Keratinocyte (primary cell): ENCODE measurements at regions not wholly inside any gene's neighbourhood (a gene's known extent, or its start where the extent isn't known, plus 50 kb on each side); places are given as distances from the start of the nearest gene placed in this dataset.

Experiments used
- EZH2 ChIP-seq: IDR thresholded peaks from one replicate; pipeline ENCODE4 v1.6.1; 2012; ENCODE audit warnings: inconsistent platforms, mild to moderate bottlenecking, low read length, moderate library complexity
- TF ChIP-seq, protein P1 (sequence below), 3 experiments: IDR thresholded peaks in 1 of 3; conservative IDR thresholded peaks in 1 of 3; optimal IDR thresholded peaks in 1 of 3; 2 replicates in 2 of 3; 3 replicates in 1 of 3; pipeline versions ENCODE3 to v1.5.1; 2011; ENCODE audit warnings: low read length in 3 of 3, mild to moderate bottlenecking in 3 of 3, moderate library complexity in 2 of 3, control low read depth in 1 of 3, inconsistent platforms in 1 of 3; ENCODE audit not compliant: insufficient read depth in 2 of 3; ENCODE audit errors: extremely low read depth in 1 of 3

- TF ChIP-seq EZH2, result no peak
- TF ChIP-seq, protein P1, sequence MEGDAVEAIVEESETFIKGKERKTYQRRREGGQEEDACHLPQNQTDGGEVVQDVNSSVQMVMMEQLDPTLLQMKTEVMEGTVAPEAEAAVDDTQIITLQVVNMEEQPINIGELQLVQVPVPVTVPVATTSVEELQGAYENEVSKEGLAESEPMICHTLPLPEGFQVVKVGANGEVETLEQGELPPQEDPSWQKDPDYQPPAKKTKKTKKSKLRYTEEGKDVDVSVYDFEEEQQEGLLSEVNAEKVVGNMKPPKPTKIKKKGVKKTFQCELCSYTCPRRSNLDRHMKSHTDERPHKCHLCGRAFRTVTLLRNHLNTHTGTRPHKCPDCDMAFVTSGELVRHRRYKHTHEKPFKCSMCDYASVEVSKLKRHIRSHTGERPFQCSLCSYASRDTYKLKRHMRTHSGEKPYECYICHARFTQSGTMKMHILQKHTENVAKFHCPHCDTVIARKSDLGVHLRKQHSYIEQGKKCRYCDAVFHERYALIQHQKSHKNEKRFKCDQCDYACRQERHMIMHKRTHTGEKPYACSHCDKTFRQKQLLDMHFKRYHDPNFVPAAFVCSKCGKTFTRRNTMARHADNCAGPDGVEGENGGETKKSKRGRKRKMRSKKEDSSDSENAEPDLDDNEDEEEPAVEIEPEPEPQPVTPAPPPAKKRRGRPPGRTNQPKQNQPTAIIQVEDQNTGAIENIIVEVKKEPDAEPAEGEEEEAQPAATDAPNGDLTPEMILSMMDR (optimal IDR thresholded peaks at IDR 0.05 in 1 of 3, IDR thresholded peaks at IDR 0.05 in 1 of 3, conservative IDR thresholded peaks at IDR 0.05 in 1 of 3; ENCODE audit: extremely low read depth in 1 of 3, insufficient read depth in 2 of 3, low read length in 3 of 3), result no peak
Observed at GRCh38 chr5:156256642-156257041, 70.3 kb upstream of the SGCD start.
